SU-DHL-6 (cell line): ENCODE measurements at regions not wholly inside any gene's neighbourhood (a gene's known extent, or its start where the extent isn't known, plus 50 kb on each side); places are given as distances from the start of the nearest gene placed in this dataset.
"Not testable (repeated sequence)": the region's sequence is repeated elsewhere in the genome, so short reads cannot be mapped to it uniquely, and the experiment has no call there.

Experiments
- H2AFZ ChIP-seq: fragments of 200-600 bp; sonication (generic); 2 replicates; pipeline ENCODE4 v1.6.1; 2014; ENCODE audit warnings: low read depth, mild to moderate bottlenecking, moderate library complexity, mixed read lengths, antibody characterized with exemption, low read length; ENCODE audit not compliant: severe bottlenecking
- H3F3A ChIP-seq: fragments of 200-600 bp; shearing (Covaris generic); 2 replicates; pipeline ENCODE4 v1.6.0; 2016; ENCODE audit warnings: antibody characterized with exemption, mild to moderate bottlenecking; ENCODE audit not compliant: insufficient read depth
- H3K27ac ChIP-seq: fragments of 200-600 bp; sonication (generic); 2 replicates; pipeline ENCODE4 v1.5.1; 2016; ENCODE audit warnings: low read depth, mild to moderate bottlenecking, low read length, moderate library complexity, mixed read lengths
- H3K27me3 ChIP-seq: fragments of 200-600 bp; sonication (generic), shearing (Covaris generic); 2 replicates; pipeline ENCODE4 v1.6.0; 2014; ENCODE audit warnings: mild to moderate bottlenecking, low read length
- H3K36me3 ChIP-seq: fragments of 200-600 bp; sonication (generic); 2 replicates; pipeline ENCODE4 v1.6.1; 2014; ENCODE audit warnings: mild to moderate bottlenecking, low read length, mixed read lengths
- H3K4me2 ChIP-seq: fragments of 300-600, 200-600 bp; shearing (Covaris generic), sonication (generic); 2 replicates; pipeline ENCODE4 v1.6.0; 2014; ENCODE audit warnings: low read length, low read depth, mild to moderate bottlenecking; ENCODE audit not compliant: poor library complexity, severe bottlenecking
- H3K4me3 ChIP-seq: fragments of 200-600 bp; sonication (generic); 2 replicates; pipeline ENCODE4 v1.5.1; 2014; ENCODE audit warnings: antibody characterized with exemption, low read length, mild to moderate bottlenecking, mixed read lengths; ENCODE audit not compliant: insufficient read depth, poor library complexity, severe bottlenecking
- H3K79me2 ChIP-seq: fragments of 200-600 bp; sonication (generic); 2 replicates; pipeline ENCODE4 v1.6.1; 2014; ENCODE audit warnings: mild to moderate bottlenecking, low read length, moderate library complexity; ENCODE audit not compliant: insufficient read depth
- H3K9ac ChIP-seq: fragments of 200-600 bp; sonication (generic); 2 replicates; pipeline ENCODE4 v1.7.0; 2014; ENCODE audit warnings: mild to moderate bottlenecking, low read length
- H3K9me2 ChIP-seq: fragments of 200-600 bp; sonication (generic); replicated peaks from 2 replicates; pipeline ENCODE4 v1.6.1; 2014; ENCODE audit warnings: low read length; ENCODE audit not compliant: insufficient read depth
- H3K9me3 ChIP-seq: fragments of 200-600 bp; sonication (generic); 2 replicates; pipeline ENCODE4 v1.6.1; 2014; ENCODE audit warnings: low read length, mixed read lengths; ENCODE audit not compliant: insufficient read depth
- H4K20me1 ChIP-seq: fragments of 200-600 bp; sonication (generic); 2 replicates; pipeline ENCODE4 v1.6.1; 2014; ENCODE audit warnings: low read depth, mild to moderate bottlenecking, antibody characterized with exemption, low read length, moderate library complexity, mixed read lengths
- EZH2phosphoT487 ChIP-seq: fragments of 200-600 bp; sonication (generic), shearing (Covaris generic); conservative IDR thresholded peaks from 2 replicates; pipeline ENCODE4 v1.6.1; 2018; ENCODE audit warnings: mild to moderate bottlenecking, antibody characterized with exemption, low read length, moderate library complexity, mixed read lengths
- TF ChIP-seq, protein P1 (sequence below): fragments of 200-600 bp; sonication (generic); IDR thresholded peaks from one replicate; pipeline ENCODE4 v1.5.1; 2017; ENCODE audit warnings: antibody characterized with exemption, mild to moderate bottlenecking, low read length, moderate library complexity; ENCODE audit not compliant: insufficient read depth, poor library complexity, severe bottlenecking

DNA sequence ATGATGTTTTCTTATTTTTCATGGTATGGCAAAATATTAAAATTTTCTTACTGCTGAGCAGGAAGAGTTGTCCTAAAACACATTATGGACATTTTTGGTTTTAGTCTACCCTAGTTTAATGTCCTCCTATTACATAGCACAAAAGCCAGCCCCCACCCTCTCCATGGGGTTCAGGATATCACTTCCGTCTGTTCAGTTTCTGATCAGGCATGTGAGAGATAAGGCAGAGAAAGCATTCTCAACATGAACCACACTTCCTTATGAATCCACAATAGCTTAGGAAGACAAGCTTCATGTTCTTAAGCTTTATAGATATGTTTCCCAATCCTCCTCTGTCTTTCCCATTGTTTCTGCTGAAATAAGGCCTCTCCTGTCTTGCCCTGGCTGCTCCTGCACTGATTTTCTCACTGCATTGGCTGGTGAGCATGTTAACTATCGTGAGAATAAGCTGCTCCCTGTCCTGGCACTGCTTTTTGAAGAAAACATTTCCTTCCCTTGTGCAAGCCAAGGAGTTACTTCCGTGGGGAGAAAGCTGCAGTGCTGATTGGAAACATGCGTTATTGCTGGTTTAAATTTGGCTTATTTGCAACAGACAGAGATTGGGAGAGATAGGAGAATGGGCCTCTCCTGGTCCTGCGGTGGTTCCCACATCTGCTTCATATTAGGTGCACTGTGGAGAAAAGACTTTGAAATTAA, 260.3 kb upstream of the RPS23 start:
- H3K27ac ChIP-seq: no peak overlapping the region
- TF ChIP-seq, protein P1, sequence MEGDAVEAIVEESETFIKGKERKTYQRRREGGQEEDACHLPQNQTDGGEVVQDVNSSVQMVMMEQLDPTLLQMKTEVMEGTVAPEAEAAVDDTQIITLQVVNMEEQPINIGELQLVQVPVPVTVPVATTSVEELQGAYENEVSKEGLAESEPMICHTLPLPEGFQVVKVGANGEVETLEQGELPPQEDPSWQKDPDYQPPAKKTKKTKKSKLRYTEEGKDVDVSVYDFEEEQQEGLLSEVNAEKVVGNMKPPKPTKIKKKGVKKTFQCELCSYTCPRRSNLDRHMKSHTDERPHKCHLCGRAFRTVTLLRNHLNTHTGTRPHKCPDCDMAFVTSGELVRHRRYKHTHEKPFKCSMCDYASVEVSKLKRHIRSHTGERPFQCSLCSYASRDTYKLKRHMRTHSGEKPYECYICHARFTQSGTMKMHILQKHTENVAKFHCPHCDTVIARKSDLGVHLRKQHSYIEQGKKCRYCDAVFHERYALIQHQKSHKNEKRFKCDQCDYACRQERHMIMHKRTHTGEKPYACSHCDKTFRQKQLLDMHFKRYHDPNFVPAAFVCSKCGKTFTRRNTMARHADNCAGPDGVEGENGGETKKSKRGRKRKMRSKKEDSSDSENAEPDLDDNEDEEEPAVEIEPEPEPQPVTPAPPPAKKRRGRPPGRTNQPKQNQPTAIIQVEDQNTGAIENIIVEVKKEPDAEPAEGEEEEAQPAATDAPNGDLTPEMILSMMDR: no peak
- no peak for TF ChIP-seq EZH2phosphoT487
- H3F3A ChIP-seq: no peaks in the 10 kb centered on the region
- no peaks in the 10 kb centered on the region for H3K9me3 ChIP-seq
- no peak overlapping the region for H3K9ac ChIP-seq
- no peaks in the 10 kb centered on the region for H4K20me1 ChIP-seq
- H3K27me3 ChIP-seq: no peaks in the 10 kb centered on the region
- no peaks in the 10 kb centered on the region for H3K79me2 ChIP-seq
- no peak overlapping the region for H3K4me2 ChIP-seq
- no peaks in the 10 kb centered on the region for H3K36me3 ChIP-seq
- H2AFZ ChIP-seq: no peak overlapping the region
- no peak overlapping the region for H3K4me3 ChIP-seq
- no peaks in the 10 kb centered on the region for H3K9me2 ChIP-seq

DNA sequence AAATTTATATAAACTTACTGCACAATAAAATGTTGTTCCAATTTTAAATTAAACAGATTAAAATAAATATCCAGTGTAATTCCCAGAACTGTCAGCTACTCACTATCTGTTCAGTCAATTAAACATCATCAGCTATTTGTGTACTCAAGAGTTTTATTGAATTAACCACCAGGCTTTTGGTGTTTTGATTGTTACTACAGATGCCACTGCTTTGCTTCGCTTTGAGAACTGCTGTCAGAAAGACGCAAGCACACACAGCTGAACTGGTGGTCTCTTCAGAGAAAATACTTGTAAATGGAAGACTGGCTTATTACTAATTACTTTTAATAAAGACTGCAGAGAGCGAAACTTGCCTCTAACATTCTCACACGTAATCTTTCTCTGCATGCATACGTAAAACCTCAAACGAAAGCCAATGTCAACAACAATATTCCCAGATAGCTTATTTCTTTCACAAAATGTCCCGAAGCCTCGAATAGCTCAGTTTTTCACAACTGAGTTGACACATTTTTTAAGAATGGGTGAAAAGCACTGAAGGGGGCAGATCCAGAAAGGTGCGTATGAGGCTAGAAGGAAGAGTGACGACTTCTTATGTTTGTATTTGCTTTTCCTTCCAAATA, 259.6 kb upstream of the RPS23 start:
- no peak overlapping the region for H3K4me2 ChIP-seq
- no peak overlapping the region for H3K9ac ChIP-seq
- H3K9me3 ChIP-seq: no peaks in the 10 kb centered on the region
- no peaks in the 10 kb centered on the region for H3F3A ChIP-seq
- no peaks in the 10 kb centered on the region for H3K79me2 ChIP-seq
- no peaks in the 10 kb centered on the region for H3K9me2 ChIP-seq
- H3K4me3 ChIP-seq: no peak overlapping the region
- TF ChIP-seq, protein P1: no peak
- no peak for TF ChIP-seq EZH2phosphoT487
- H4K20me1 ChIP-seq: no peaks in the 10 kb centered on the region
- no peak overlapping the region for H2AFZ ChIP-seq
- H3K27ac ChIP-seq: no peak overlapping the region
- H3K36me3 ChIP-seq: no peaks in the 10 kb centered on the region
- H3K27me3 ChIP-seq: no peaks in the 10 kb centered on the region

DNA sequence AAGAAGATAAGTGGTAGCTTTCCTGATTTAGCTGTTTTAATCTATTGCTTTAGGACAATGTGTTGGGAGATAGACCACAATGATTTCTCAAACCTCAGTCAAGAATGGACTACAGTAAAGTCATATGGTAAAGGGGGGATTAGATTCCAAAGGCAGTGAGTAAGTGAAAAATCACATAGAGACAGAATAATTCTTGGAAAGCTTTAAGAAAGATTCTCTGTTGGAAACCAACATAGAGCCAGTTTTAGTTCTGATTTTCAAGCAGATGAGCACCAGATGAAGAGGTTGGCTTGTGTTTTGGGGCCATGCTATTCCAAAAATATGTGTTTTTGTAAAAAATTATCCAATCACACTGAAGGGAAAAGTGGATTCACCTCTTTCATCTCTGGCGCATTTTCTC, 256.8 kb upstream of the RPS23 start:
- Histone ChIP-seq H3K36me3 (no peaks in the 10 kb centered on the region), H3K27ac (no peak overlapping the region), H3K79me2 (no peaks in the 10 kb centered on the region), H4K20me1 (no peaks in the 10 kb centered on the region), H3K9ac (no peak overlapping the region), H3K4me2 (no peak overlapping the region), H2AFZ (no peak overlapping the region), H3K9me2 (no peaks in the 10 kb centered on the region), H3F3A (no peaks in the 10 kb centered on the region), H3K27me3 (no peaks in the 10 kb centered on the region), H3K9me3 (no peaks in the 10 kb centered on the region), H3K4me3 (no peak overlapping the region)
- no peak for TF ChIP-seq EZH2phosphoT487
- TF ChIP-seq, protein P1: no peak

DNA sequence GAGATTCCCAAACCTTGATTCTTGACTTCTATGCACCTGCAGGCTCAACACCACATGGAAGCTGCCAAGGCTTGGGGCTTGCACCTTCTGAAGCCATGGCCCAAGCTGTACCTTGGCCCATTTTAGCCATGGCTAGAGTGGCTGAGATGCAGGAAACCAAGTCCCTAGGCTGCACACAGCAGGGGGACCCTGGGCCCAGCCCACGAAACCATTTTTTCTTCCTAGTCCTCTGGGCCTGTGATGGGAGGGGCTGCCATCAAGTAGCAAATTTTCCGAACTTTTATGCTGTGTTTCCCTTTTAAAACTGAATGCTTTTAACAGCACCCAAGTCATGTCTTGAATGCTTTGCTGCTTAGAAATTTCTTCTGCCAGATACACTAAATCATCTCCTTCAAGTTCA, 253.9 kb upstream of the RPS23 start:
- not testable (repeated sequence) for H3F3A ChIP-seq, H3K4me3 ChIP-seq, H3K9ac ChIP-seq, H3K36me3 ChIP-seq, H3K9me2 ChIP-seq, H3K27me3 ChIP-seq, H3K9me3 ChIP-seq, H2AFZ ChIP-seq, H4K20me1 ChIP-seq, H3K79me2 ChIP-seq, H3K4me2 ChIP-seq, H3K27ac ChIP-seq
